ENCODE measurements at regions not wholly inside any gene's neighbourhood (a gene's known extent, or its start where the extent isn't known, plus 50 kb on each side); places are given as distances from the start of the nearest gene placed in this dataset.

DNA sequence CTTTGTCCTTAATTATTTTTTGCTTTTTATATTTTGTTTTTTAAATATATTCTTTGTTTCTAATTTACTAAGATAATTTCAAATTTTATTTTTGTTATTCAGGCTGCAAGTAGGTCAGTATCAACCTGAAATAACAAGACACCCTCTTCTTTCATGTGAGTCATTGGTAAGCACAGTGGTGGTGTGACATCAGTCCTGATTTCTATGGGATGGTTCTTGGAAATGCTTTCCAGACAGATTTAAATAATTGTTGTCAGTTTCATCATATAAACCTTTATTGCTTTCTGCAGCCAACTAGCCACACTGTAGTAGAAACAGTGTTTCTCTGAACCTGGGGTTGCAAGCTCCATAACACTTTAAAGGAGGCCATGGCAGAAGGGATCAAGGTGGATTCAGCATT, 157.5 kb upstream of the C21orf91 start:
- ChIA-PET CTCF (ENCODE audit: low intra/inter-chr PET ratio, low total read pairs) (no interaction called here), POLR2A (no interaction called here)
- H3K27ac ChIP-seq (ENCODE audit: extremely low read length, insufficient read depth, low read length) = no peak overlapping the region
- in situ Hi-C loops (cut with HindIII; ENCODE audit: extremely low pct_ligation_motif_present, low pct_unique_long_range_greater_than_20kb) = no loop called here
- no peak for TF ChIP-seq CAMTA2 (CRISPR knock-in tag; IDR thresholded peaks at IDR 0.05; ENCODE audit: borderline replicate concordance)
- TF ChIP-seq HES4 (CRISPR knock-in tag; IDR thresholded peaks at IDR 0.05; ENCODE audit: borderline replicate concordance) = no peak
- no peak for TF ChIP-seq SOX5 (CRISPR knock-in tag; IDR thresholded peaks at IDR 0.05; ENCODE audit: borderline replicate concordance)
- TF ChIP-seq ZNF160 (CRISPR knock-in tag; IDR thresholded peaks at IDR 0.05) = no peak
- no peaks in the 10 kb centered on the region for H3K79me2 ChIP-seq (ENCODE audit: insufficient read depth, low read length)
- DNase-seq (ENCODE audit: low spot score) (no peak), FAIRE-seq (no peak), ATAC-seq (no peak)
- H3K4me3 ChIP-seq (replicated peaks in 1 of 3; ENCODE audit: insufficient read depth in 1 of 3, low read depth in 2 of 3, low read length in 3 of 3) = no peak overlapping the region
- no peaks in the 10 kb centered on the region for H3K4me1 ChIP-seq (ENCODE audit: insufficient read depth, low read length)
- intact Hi-C loops (cut with micrococcal nuclease; ENCODE audit: unreplicated experiment) = no loop called here
- no peaks in the 10 kb centered on the region for H3K36me3 ChIP-seq (replicated peaks in 1 of 2; ENCODE audit: control insufficient read depth in 1 of 2, insufficient read depth in 2 of 2, low read length in 2 of 2)
- H3K27me3 ChIP-seq (ENCODE audit: control insufficient read depth in 1 of 2, insufficient read depth in 2 of 2, low read length in 2 of 2) = no peaks in the 10 kb centered on the region
- H3K9me3 ChIP-seq (ENCODE audit: low read length) = no peaks in the 10 kb centered on the region
- H4K20me1 ChIP-seq (ENCODE audit: insufficient read depth, low read length) = no peaks in the 10 kb centered on the region
- no peak overlapping the region for H2AFZ ChIP-seq (ENCODE audit: low read length)
- BruUV-seq (replicated peaks) = no TSS peak
- no peak overlapping the region for H3K9ac ChIP-seq (ENCODE audit: insufficient read depth, low read depth, low read length)
- no peak overlapping the region for H3K4me2 ChIP-seq (ENCODE audit: low read depth, low read length)

DNA sequence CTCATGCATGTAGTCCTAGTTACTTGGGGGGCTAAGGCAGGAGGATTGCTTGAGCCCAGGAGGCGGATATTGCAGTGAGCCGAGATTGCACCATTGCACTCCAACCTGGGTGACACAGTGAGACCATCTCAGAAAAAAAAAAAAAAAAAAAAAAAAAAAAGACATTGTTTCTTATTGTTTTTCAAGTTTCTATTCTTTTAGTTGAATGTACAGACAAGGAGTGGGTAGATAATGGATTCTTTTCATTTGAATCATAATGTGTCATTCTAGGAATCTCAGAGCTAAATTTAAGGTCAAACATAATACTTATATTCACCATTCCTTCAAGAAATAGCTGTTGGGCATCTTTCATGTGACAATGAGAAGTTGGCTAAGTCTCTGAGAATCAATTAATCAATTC, 157.0 kb upstream of the C21orf91 start:
- Histone ChIP-seq H3K9me3 (ENCODE audit: low read length) (no peaks in the 10 kb centered on the region), H3K4me2 (ENCODE audit: low read depth, low read length) (no peak overlapping the region), H4K20me1 (ENCODE audit: insufficient read depth, low read length) (no peaks in the 10 kb centered on the region), H3K36me3 (replicated peaks in 1 of 2; ENCODE audit: control insufficient read depth in 1 of 2, insufficient read depth in 2 of 2, low read length in 2 of 2) (no peaks in the 10 kb centered on the region), H3K27ac (ENCODE audit: extremely low read length, insufficient read depth, low read length) (no peak overlapping the region), H3K4me3 (replicated peaks in 1 of 3; ENCODE audit: insufficient read depth in 1 of 3, low read depth in 2 of 3, low read length in 3 of 3) (no peak overlapping the region), H3K79me2 (ENCODE audit: insufficient read depth, low read length) (no peaks in the 10 kb centered on the region), H2AFZ (ENCODE audit: low read length) (no peak overlapping the region), H3K27me3 (ENCODE audit: control insufficient read depth in 1 of 2, insufficient read depth in 2 of 2, low read length in 2 of 2) (no peaks in the 10 kb centered on the region), H3K9ac (ENCODE audit: insufficient read depth, low read depth, low read length) (no peak overlapping the region), H3K4me1 (ENCODE audit: insufficient read depth, low read length) (no peaks in the 10 kb centered on the region)
- POLR2A ChIA-PET = no interaction called here
- in situ Hi-C loops (cut with HindIII; ENCODE audit: extremely low pct_ligation_motif_present, low pct_unique_long_range_greater_than_20kb) (no loop called here), intact Hi-C loops (cut with micrococcal nuclease; ENCODE audit: unreplicated experiment) (no loop called here)
- DNase-seq (ENCODE audit: low spot score) = no peak
- WGBS (ENCODE audit: low lambda C conversion rate) = 5% methylated on average over 2 of the region's 2 CpGs
- CTCF ChIA-PET (ENCODE audit: low intra/inter-chr PET ratio, low total read pairs) = no interaction called here
- no peak for FAIRE-seq
- no peak for ATAC-seq
- BruUV-seq (replicated peaks) = no TSS peak
- TF ChIP-seq, protein P1, sequence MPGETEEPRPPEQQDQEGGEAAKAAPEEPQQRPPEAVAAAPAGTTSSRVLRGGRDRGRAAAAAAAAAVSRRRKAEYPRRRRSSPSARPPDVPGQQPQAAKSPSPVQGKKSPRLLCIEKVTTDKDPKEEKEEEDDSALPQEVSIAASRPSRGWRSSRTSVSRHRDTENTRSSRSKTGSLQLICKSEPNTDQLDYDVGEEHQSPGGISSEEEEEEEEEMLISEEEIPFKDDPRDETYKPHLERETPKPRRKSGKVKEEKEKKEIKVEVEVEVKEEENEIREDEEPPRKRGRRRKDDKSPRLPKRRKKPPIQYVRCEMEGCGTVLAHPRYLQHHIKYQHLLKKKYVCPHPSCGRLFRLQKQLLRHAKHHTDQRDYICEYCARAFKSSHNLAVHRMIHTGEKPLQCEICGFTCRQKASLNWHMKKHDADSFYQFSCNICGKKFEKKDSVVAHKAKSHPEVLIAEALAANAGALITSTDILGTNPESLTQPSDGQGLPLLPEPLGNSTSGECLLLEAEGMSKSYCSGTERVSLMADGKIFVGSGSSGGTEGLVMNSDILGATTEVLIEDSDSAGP (CRISPR knock-in tag; IDR thresholded peaks at IDR 0.05; ENCODE audit: borderline replicate concordance) = no peak
- no peak for TF ChIP-seq DMAP1 (CRISPR knock-in tag; IDR thresholded peaks at IDR 0.05)
- TF ChIP-seq JUN (CRISPR knock-in tag; IDR thresholded peaks at IDR 0.05) = no peak
- TF ChIP-seq U2AF1 (optimal IDR thresholded peaks at IDR 0.05; ENCODE audit: low read depth, low read length) = no peak
- TF ChIP-seq MEIS2 (CRISPR knock-in tag; IDR thresholded peaks at IDR 0.05) = no peak
- no peak for TF ChIP-seq TCF7 (IDR thresholded peaks at IDR 0.05; ENCODE audit: low read depth)
- TF ChIP-seq ZNF432 (CRISPR knock-in tag; IDR thresholded peaks at IDR 0.05; ENCODE audit: borderline replicate concordance) = no peak
- no peak for TF ChIP-seq ZSCAN9 (CRISPR knock-in tag; IDR thresholded peaks at IDR 0.05; ENCODE audit: borderline replicate concordance)
- no peak for TF ChIP-seq ZNF816 (CRISPR knock-in tag; IDR thresholded peaks at IDR 0.05; ENCODE audit: borderline replicate concordance)
- TF ChIP-seq, protein P2, sequence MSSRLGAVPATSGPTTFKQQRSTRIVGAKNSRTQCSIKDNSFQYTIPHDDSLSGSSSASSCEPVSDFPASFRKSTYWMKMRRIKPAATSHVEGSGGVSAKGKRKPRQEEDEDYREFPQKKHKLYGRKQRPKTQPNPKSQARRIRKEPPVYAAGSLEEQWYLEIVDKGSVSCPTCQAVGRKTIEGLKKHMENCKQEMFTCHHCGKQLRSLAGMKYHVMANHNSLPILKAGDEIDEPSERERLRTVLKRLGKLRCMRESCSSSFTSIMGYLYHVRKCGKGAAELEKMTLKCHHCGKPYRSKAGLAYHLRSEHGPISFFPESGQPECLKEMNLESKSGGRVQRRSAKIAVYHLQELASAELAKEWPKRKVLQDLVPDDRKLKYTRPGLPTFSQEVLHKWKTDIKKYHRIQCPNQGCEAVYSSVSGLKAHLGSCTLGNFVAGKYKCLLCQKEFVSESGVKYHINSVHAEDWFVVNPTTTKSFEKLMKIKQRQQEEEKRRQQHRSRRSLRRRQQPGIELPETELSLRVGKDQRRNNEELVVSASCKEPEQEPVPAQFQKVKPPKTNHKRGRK (CRISPR knock-in tag; IDR thresholded peaks at IDR 0.05) = no peak
- TF ChIP-seq ZBTB3 (CRISPR knock-in tag; IDR thresholded peaks at IDR 0.05; ENCODE audit: borderline replicate concordance, low read depth) = no peak

Data from HepG2 (cell line).